Endothelial cell of umbilical vein (primary cell): ENCODE measurements at regions not wholly inside any gene's neighbourhood (a gene's known extent, or its start where the extent isn't known, plus 50 kb on each side); places are given as distances from the start of the nearest gene placed in this dataset.

ENCODE experiments used
- CTCF ChIP-seq, 2 donors: IDR thresholded peaks; 1 replicate in 1 of 2; 2 replicates in 1 of 2; pipeline ENCODE4 v1.5.1; 2011; ENCODE audit warnings: low read length in 2 of 2, mild to moderate bottlenecking in 2 of 2, moderate library complexity in 2 of 2, control low read depth in 1 of 2, inconsistent platforms in 1 of 2, low read depth in 1 of 2; ENCODE audit not compliant: insufficient read depth in 1 of 2; ENCODE audit errors: extremely low read depth in 1 of 2
- EZH2 ChIP-seq: IDR thresholded peaks from 2 replicates; pipeline ENCODE4 v1.6.1; 2012; ENCODE audit warnings: borderline replicate concordance, low read depth, mild to moderate bottlenecking, moderate library complexity, low read length, inconsistent platforms; ENCODE audit not compliant: severe bottlenecking
- FOS ChIP-seq: IDR thresholded peaks from 2 replicates; pipeline ENCODE4 v1.6.1; 2011; ENCODE audit warnings: mild to moderate bottlenecking, low read length, moderate library complexity, borderline replicate concordance; ENCODE audit not compliant: insufficient read depth
- GATA2 ChIP-seq: IDR thresholded peaks from 2 replicates; pipeline ENCODE4 v1.7.0; 2011; ENCODE audit warnings: low read depth, mild to moderate bottlenecking, moderate library complexity, mixed read lengths, low read length; ENCODE audit not compliant: insufficient read length, insufficient read depth
- MAX ChIP-seq: IDR thresholded peaks from 2 replicates; pipeline ENCODE4 v1.6.1; 2011; ENCODE audit not compliant: insufficient read depth, insufficient read length
- MYC ChIP-seq: IDR thresholded peaks from one replicate; pipeline ENCODE4 v1.6.1; 2011; ENCODE audit warnings: mild to moderate bottlenecking, low read depth, low read length
- POLR2A ChIP-seq: IDR thresholded peaks from 2 replicates; pipeline ENCODE4 v1.6.1; 2012; ENCODE audit warnings: low read depth, mild to moderate bottlenecking, control low read depth, low read length
- POLR2AphosphoS5 ChIP-seq: IDR thresholded peaks from 2 replicates; pipeline ENCODE4 v1.6.1; 2012; ENCODE audit warnings: low read depth, mild to moderate bottlenecking, control low read depth, low read length, moderate library complexity; ENCODE audit not compliant: insufficient read depth

GRCh38 chr18:73881396-73881917, 266.2 kb downstream of the FBXO15 start:
- TF ChIP-seq POLR2A (no peak), CTCF (IDR thresholded peaks at IDR 0.05; ENCODE audit: extremely low read depth in 1 of 2, insufficient read depth in 1 of 2, low read depth in 1 of 2, low read length in 2 of 2) (no peak), MYC (no peak), POLR2AphosphoS5 (no peak), EZH2 (no peak), MAX (no peak), FOS (no peak), GATA2 (no peak)
